ENCODE measurements at regions not wholly inside any gene's neighbourhood (a gene's known extent, or its start where the extent isn't known, plus 50 kb on each side); places are given as distances from the start of the nearest gene placed in this dataset.

- TF ChIP-seq, protein P1, sequence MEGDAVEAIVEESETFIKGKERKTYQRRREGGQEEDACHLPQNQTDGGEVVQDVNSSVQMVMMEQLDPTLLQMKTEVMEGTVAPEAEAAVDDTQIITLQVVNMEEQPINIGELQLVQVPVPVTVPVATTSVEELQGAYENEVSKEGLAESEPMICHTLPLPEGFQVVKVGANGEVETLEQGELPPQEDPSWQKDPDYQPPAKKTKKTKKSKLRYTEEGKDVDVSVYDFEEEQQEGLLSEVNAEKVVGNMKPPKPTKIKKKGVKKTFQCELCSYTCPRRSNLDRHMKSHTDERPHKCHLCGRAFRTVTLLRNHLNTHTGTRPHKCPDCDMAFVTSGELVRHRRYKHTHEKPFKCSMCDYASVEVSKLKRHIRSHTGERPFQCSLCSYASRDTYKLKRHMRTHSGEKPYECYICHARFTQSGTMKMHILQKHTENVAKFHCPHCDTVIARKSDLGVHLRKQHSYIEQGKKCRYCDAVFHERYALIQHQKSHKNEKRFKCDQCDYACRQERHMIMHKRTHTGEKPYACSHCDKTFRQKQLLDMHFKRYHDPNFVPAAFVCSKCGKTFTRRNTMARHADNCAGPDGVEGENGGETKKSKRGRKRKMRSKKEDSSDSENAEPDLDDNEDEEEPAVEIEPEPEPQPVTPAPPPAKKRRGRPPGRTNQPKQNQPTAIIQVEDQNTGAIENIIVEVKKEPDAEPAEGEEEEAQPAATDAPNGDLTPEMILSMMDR (IDR thresholded peaks at IDR 0.05 in 2 of 3, conservative IDR thresholded peaks at IDR 0.05 in 1 of 3; ENCODE audit: borderline replicate concordance in 1 of 3, insufficient read depth in 1 of 3, low read depth in 2 of 3, low read length in 2 of 3) = no peak
- no peak for TF ChIP-seq SRF (IDR thresholded peaks at IDR 0.05; ENCODE audit: low read depth)
- no peak for TF ChIP-seq ZNF274 (IDR thresholded peaks at IDR 0.05; ENCODE audit: low read depth, low read length)
- TF ChIP-seq EGR1 (IDR thresholded peaks at IDR 0.05; ENCODE audit: low read depth) = no peak
- TF ChIP-seq POLR2A (IDR thresholded peaks at IDR 0.05; ENCODE audit: borderline replicate concordance, extremely low read depth, insufficient read depth, insufficient read length) = no peak
- no peak for TF ChIP-seq POLR2AphosphoS5 (IDR thresholded peaks at IDR 0.05; ENCODE audit: low read depth, low read length)
- TF ChIP-seq SIN3A (IDR thresholded peaks at IDR 0.05; ENCODE audit: low read depth) = no peak
- TF ChIP-seq EZH2phosphoT487 (IDR thresholded peaks at IDR 0.05; ENCODE audit: borderline replicate concordance) = no peak
- TF ChIP-seq ELF1 (IDR thresholded peaks at IDR 0.05; ENCODE audit: borderline replicate concordance, low read depth) = no peak
- TF ChIP-seq, protein P2, sequence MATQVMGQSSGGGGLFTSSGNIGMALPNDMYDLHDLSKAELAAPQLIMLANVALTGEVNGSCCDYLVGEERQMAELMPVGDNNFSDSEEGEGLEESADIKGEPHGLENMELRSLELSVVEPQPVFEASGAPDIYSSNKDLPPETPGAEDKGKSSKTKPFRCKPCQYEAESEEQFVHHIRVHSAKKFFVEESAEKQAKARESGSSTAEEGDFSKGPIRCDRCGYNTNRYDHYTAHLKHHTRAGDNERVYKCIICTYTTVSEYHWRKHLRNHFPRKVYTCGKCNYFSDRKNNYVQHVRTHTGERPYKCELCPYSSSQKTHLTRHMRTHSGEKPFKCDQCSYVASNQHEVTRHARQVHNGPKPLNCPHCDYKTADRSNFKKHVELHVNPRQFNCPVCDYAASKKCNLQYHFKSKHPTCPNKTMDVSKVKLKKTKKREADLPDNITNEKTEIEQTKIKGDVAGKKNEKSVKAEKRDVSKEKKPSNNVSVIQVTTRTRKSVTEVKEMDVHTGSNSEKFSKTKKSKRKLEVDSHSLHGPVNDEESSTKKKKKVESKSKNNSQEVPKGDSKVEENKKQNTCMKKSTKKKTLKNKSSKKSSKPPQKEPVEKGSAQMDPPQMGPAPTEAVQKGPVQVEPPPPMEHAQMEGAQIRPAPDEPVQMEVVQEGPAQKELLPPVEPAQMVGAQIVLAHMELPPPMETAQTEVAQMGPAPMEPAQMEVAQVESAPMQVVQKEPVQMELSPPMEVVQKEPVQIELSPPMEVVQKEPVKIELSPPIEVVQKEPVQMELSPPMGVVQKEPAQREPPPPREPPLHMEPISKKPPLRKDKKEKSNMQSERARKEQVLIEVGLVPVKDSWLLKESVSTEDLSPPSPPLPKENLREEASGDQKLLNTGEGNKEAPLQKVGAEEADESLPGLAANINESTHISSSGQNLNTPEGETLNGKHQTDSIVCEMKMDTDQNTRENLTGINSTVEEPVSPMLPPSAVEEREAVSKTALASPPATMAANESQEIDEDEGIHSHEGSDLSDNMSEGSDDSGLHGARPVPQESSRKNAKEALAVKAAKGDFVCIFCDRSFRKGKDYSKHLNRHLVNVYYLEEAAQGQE (IDR thresholded peaks at IDR 0.05; ENCODE audit: low read depth) = no peak
- no peak for TF ChIP-seq EZH2 (IDR thresholded peaks at IDR 0.05)
- TF ChIP-seq RAD21 (IDR thresholded peaks at IDR 0.05; ENCODE audit: low read depth) = no peak
Observed at GRCh38 chr4:10353110-10353509, 104.1 kb downstream of the ZNF518B start.

Data from HCT116 (cell line).